Ishikawa (cell line): ENCODE measurements at regions not wholly inside any gene's neighbourhood (a gene's known extent, or its start where the extent isn't known, plus 50 kb on each side); places are given as distances from the start of the nearest gene placed in this dataset.

ENCODE experiments used
- CEBPB ChIP-seq: IDR thresholded peaks from 2 replicates; pipeline ENCODE4 v1.6.1; 2012
- CREB1 ChIP-seq: IDR thresholded peaks from 2 replicates; pipeline ENCODE4 v1.6.1; 2012; ENCODE audit warnings: low read depth
- EGR1 ChIP-seq: IDR thresholded peaks from 2 replicates; pipeline ENCODE4 v1.6.1; 2012
- EP300 ChIP-seq: IDR thresholded peaks from 2 replicates; pipeline ENCODE4 v1.6.1; 2012; ENCODE audit warnings: borderline replicate concordance
- FOXM1 ChIP-seq: IDR thresholded peaks from 2 replicates; pipeline ENCODE4 v1.6.1; 2012; ENCODE audit warnings: low read depth, borderline replicate concordance
- MAX ChIP-seq: IDR thresholded peaks from 2 replicates; pipeline ENCODE4 v1.6.1; 2012
- NFIC ChIP-seq: IDR thresholded peaks from 2 replicates; pipeline ENCODE4 v1.6.1; 2012
- RAD21 ChIP-seq: IDR thresholded peaks from 2 replicates; pipeline ENCODE4 v1.6.1; 2012; ENCODE audit warnings: low read depth
- REST ChIP-seq: IDR thresholded peaks from 2 replicates; pipeline ENCODE4 v1.6.1; 2012; ENCODE audit warnings: low read depth, mild to moderate bottlenecking
- TAF1 ChIP-seq: IDR thresholded peaks from 2 replicates; pipeline ENCODE4 v1.6.1; 2012; ENCODE audit warnings: low read depth, mild to moderate bottlenecking
- TCF12 ChIP-seq: IDR thresholded peaks from 2 replicates; pipeline ENCODE4 v1.6.1; 2012; ENCODE audit warnings: low read depth
- TEAD4 ChIP-seq: IDR thresholded peaks from 2 replicates; pipeline ENCODE4 v1.6.1; 2012
- USF1 ChIP-seq: IDR thresholded peaks from 2 replicates; pipeline ENCODE4 v1.6.1; 2012
- YY1 ChIP-seq: IDR thresholded peaks from 2 replicates; pipeline ENCODE4 v1.6.1; 2012; ENCODE audit warnings: low read depth
- ZBTB7A ChIP-seq: IDR thresholded peaks from 2 replicates; pipeline ENCODE4 v1.6.1; 2012; ENCODE audit warnings: low read depth

GRCh38 chr4:129327637-129328036, 231.7 kb downstream of the C4orf33 start:
- TF ChIP-seq RAD21 (no peak), TEAD4 (no peak), MAX (no peak), TAF1 (no peak), NFIC (no peak), YY1 (no peak), CREB1 (no peak), REST (no peak), FOXM1 (no peak)

- TF ChIP-seq REST, result no peak
Observed at GRCh38 chr4:129328162-129328561, 232.2 kb downstream of the C4orf33 start.

- TF ChIP-seq FOXM1 (no peak), CEBPB (no peak), ZBTB7A (no peak), TCF12 (no peak), EGR1 (no peak), TEAD4 (no peak), REST (no peak), CREB1 (no peak)
Observed at GRCh38 chr4:129334136-129334535, 238.2 kb downstream of the C4orf33 start.

GRCh38 chr4:129335276-129335675, 239.3 kb downstream of the C4orf33 start:
- TF ChIP-seq TEAD4 (no peak), RAD21 (no peak), FOXM1 (no peak), REST (no peak), MAX (no peak), EP300 (no peak), CREB1 (no peak), NFIC (no peak), TAF1 (no peak), TCF12 (no peak), ZBTB7A (no peak), EGR1 (no peak), USF1 (no peak), CEBPB (no peak), YY1 (no peak)
